ENCODE measurements at regions not wholly inside any gene's neighbourhood (a gene's known extent, or its start where the extent isn't known, plus 50 kb on each side); places are given as distances from the start of the nearest gene placed in this dataset.

GRCh38 chr17:79292501-79292900 is 217.9 kb downstream of the ENGASE start:
- DNase-seq = no peak

GRCh38 chr17:79291391-79291790 is 216.8 kb downstream of the ENGASE start:
- DNase-seq = no peak

GRCh38 chr17:79290726-79291125 is 216.1 kb downstream of the ENGASE start:
- DNase-seq = no peak

- DNase-seq = no peak
Measured at GRCh38 chr17:79288950-79289349, 214.3 kb downstream of the ENGASE start.

- no peak for DNase-seq
Measured at GRCh38 chr17:79286440-79286839, 211.8 kb downstream of the ENGASE start.

- DNase-seq = no peak
Measured at GRCh38 chr17:79285973-79286372, 211.3 kb downstream of the ENGASE start.

GRCh38 chr17:79282294-79282693 is 207.7 kb downstream of the ENGASE start:
- no peak for DNase-seq

- DNase-seq = no peak
Measured at GRCh38 chr17:79281803-79282202, 207.2 kb downstream of the ENGASE start.

GRCh38 chr17:79280866-79281572 is 206.4 kb downstream of the ENGASE start:
- no peak for DNase-seq

GRCh38 chr17:79280010-79280409 is 205.4 kb downstream of the ENGASE start:
- DNase-seq = no peak

- DNase-seq = no peak
Measured at GRCh38 chr17:79279320-79279719, 204.7 kb downstream of the ENGASE start.

- DNase-seq = no peak
Measured at GRCh38 chr17:79276821-79277220, 202.2 kb downstream of the ENGASE start.

GRCh38 chr17:79273660-79274059 is 199.0 kb downstream of the ENGASE start:
- DNase-seq = peak in 1 of 56 donors; percentile 19

- DNase-seq = no peak
Measured at GRCh38 chr17:79272666-79273219, 198.1 kb downstream of the ENGASE start.

- no peak for DNase-seq
Measured at GRCh38 chr17:79272220-79272619, 197.6 kb downstream of the ENGASE start.

GRCh38 chr17:79269620-79270019 is 195.0 kb downstream of the ENGASE start:
- DNase-seq = no peak

GRCh38 chr17:79263191-79263590 is 188.6 kb downstream of the ENGASE start:
- no peak for DNase-seq

- no peak for DNase-seq
Measured at GRCh38 chr17:79262624-79263023, 188.0 kb downstream of the ENGASE start.

GRCh38 chr17:79261355-79262072 is 186.9 kb downstream of the ENGASE start:
- no peak for DNase-seq

- DNase-seq = no peak
Measured at GRCh38 chr17:79258843-79259242, 184.2 kb downstream of the ENGASE start.

- no peak for DNase-seq
Measured at GRCh38 chr17:79258041-79258440, 183.4 kb downstream of the ENGASE start.

GRCh38 chr17:79255926-79256585 is 181.4 kb downstream of the ENGASE start:
- DNase-seq = no peak
